ENCODE measurements at regions not wholly inside any gene's neighbourhood (a gene's known extent, or its start where the extent isn't known, plus 50 kb on each side); places are given as distances from the start of the nearest gene placed in this dataset.

DNA sequence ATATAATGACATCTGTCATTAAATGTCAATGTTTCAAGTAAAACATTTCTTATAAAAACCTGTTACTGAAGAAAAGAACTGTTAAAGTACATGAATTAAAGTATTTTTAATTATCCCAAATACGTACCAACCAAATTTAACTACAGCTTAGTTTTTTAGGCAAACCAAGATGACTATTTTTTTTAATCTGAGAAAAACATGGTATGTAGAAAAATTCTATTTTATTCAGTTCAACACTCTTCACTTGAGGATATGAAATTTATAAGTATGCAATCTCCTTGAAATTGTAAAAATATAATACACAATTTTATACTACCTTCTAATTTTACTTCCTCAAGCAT lies 75.3 kb upstream of the IFNE start:
- TF ChIP-seq HDGF (IDR thresholded peaks at IDR 0.05; ENCODE audit: borderline replicate concordance) (no peak), FOXM1 (IDR thresholded peaks at IDR 0.05; ENCODE audit: borderline replicate concordance) (no peak), LEF1 (IDR thresholded peaks at IDR 0.05; ENCODE audit: borderline replicate concordance) (no peak), NFRKB (IDR thresholded peaks at IDR 0.05) (no peak), PKNOX1 (IDR thresholded peaks at IDR 0.05) (no peak), TARDBP (IDR thresholded peaks at IDR 0.05) (no peak), SP1 (IDR thresholded peaks at IDR 0.05) (no peak), SUZ12 (IDR thresholded peaks at IDR 0.05) (no peak)

Measured in HEK293T (cell line).